Esophagus mucosa (tissue), 1 donor: ENCODE measurements at regions not wholly inside any gene's neighbourhood (a gene's known extent, or its start where the extent isn't known, plus 50 kb on each side); places are given as distances from the start of the nearest gene placed in this dataset.

Experiments used
- ATAC-seq: fragments of 200-7000 bp; cut with Tn5 transposase; one replicate; pipeline ENCODE4 v1.9.1; 2020
- donor health status: DM: yes; HTN: yes; CAD: no.

- peak; percentile 50 for ATAC-seq
Observed at GRCh38 chr11:122523846-122524805, 131.4 kb upstream of the UBASH3B start.

- ATAC-seq = no peak
Observed at GRCh38 chr11:122521626-122522025, 133.9 kb upstream of the UBASH3B start.

GRCh38 chr11:122517403-122518379 lies 137.8 kb upstream of the UBASH3B start:
- no peak for ATAC-seq

GRCh38 chr11:122516686-122517085 lies 138.8 kb upstream of the UBASH3B start:
- ATAC-seq = no peak

- ATAC-seq = no peak
Observed at GRCh38 chr11:122513997-122514396, 141.5 kb upstream of the UBASH3B start.

- ATAC-seq = no peak
Observed at GRCh38 chr11:122513328-122513727, 142.2 kb upstream of the UBASH3B start.

GRCh38 chr11:122512688-122513087 lies 142.8 kb upstream of the UBASH3B start:
- ATAC-seq = no peak

- no peak for ATAC-seq
Observed at GRCh38 chr11:122509899-122510298, 145.6 kb upstream of the UBASH3B start.

GRCh38 chr11:122509091-122509490 lies 146.4 kb upstream of the UBASH3B start:
- no peak for ATAC-seq

DNA sequence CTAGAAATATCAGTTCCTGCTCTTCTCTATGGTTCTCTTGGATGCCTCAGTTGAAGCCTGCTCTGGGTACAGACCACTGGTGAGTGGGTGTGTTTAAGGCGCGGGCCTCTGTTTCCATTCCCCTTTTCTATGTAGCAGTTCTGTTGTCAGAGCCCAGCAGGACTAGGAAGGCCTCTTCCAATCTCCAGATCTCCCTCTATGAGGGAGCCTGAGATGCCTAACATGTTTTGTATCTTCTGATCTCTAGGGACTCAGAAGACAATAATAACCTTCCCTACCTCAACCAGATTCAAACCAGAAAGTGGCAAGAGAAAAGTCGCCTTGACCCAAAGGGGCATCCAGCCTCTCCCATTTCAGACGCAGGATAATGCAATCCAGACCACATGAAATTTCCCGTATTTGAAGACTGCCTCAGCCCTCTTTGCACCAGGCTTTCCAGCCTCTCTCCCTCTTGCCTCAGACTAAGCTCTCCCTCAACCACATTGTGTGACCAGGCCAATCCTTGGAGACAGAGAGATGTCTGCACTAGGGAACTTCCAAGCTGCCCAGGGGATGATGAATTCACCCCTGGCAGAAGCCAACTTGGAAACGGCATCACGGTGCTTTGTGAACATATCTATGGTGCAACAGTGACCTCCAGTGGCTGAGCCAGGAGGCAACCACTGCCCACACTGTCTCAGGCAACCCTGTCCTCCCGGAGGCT lies 150.1 kb upstream of the UBASH3B start:
- peak; percentile 97 for ATAC-seq

GRCh38 chr11:122494221-122494620 lies 161.3 kb upstream of the UBASH3B start:
- no peak for ATAC-seq

GRCh38 chr11:122491509-122491908 lies 164.0 kb upstream of the UBASH3B start:
- peak; percentile 96 for ATAC-seq

DNA sequence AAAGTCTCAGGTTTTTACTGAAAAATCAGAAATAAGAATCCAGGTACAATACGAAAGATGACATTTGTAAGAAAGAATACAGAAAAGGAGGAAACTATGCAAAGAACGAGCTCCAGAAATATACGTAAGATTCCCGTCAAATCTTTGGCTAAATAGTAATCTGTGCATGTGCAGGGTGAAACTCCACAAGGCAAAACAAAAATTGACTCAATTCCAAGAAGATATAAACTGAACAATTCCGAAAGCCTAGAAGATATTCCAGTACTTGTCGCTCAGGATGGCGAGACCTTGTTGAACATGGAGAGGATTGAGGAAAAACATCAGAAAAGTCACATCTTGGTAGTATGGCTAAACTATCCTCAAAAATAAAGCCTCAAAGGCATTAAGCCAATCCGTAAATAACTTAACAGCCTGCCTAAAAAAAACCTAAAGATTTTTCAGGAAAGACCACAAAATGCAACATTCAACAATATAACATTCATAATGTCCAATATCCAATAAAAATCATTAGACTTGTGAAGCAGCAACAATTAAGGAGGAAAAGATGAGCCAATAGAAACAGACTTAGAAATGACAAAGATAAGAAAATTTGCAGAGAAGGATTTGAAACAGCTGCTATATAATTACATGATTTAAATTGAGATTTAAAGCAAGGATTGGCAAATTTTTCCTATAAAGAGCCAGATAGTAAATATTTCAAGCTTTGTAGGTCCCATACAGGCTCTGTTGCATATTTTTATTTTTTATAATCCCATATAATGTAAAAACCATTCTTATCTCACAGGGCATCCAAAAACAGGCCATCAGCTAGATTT lies 166.4 kb upstream of the UBASH3B start:
- ATAC-seq = no peak

DNA sequence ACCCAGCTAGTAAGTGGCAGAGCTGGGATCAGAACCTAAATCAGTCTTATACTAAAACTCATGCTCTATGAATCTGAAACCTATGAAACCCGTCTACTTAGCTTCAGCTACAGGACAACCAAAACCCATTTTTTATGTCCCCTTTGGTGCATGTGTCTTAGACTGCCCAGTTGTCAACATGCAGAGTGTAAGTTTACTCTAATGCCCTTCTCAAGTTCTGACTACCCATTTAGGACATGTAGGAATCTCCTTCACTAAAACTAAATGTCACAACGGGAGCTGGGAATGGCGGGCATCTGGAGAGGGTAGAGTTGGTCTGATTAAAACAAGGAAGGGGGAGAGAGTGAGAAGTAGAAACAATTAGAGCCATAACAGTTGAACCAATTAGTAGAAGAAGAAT lies 167.9 kb upstream of the UBASH3B start:
- no peak for ATAC-seq

GRCh38 chr11:122486793-122487495 lies 168.6 kb upstream of the UBASH3B start:
- ATAC-seq = no peak

DNA sequence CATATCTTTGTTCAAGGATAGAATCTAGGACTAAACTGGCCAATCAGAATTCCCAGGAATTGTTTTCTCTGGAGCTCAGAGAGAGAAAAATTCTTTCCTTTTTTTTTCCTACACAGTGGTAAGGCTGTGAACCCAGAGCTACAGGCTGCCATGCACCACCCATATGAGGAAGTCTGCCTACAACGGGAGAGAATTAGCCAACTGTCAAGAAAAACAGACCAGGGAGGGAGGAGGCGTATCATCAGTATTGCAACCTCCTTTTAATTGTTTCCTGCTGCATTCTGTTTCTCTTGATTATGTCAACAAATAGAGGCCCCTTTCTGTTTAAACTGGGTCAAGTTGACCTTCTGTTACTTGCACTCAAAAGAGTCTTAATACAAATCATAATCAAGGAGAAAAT lies 176.5 kb upstream of the UBASH3B start:
- ATAC-seq = no peak

DNA sequence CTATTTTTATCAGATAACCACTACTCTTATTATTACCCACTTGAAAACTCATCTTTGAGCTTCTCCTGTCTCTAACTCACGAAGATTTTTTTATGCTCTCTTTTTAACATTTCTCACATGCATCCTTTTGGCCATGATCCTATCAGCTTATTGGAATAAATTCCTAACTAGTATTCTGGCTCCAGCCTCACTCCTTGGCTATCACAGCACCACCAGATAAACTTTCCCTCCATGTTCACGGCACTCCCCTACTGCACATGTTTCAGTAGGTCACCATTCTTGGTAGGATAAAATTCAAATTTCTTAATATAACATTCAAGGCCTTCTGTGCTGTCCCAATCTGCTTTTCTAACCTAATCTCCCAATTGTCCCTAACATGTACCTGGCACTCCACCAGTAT lies 186.6 kb upstream of the UBASH3B start:
- no peak for ATAC-seq

- no peak for ATAC-seq
Observed at GRCh38 chr11:122463530-122463929, 192.0 kb upstream of the UBASH3B start.

DNA sequence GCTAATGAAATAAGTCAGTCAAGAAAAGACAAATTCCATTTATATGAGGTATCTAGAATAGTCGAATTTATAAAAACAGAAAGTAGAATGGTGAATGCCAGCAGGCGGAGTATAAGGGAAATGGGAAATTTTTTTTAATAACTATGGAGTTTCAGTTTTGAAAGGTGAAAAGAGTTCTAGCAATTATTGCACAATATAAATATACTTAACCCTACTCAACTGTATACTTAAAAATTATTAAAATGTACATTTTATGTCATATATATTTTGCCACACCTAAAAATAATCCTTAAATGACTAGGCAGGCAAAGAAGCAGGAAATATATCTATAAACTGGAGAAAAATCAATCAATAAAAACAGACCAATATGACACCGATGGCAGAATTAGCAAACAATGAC lies 196.5 kb upstream of the UBASH3B start:
- ATAC-seq = no peak

GRCh38 chr11:122453586-122453985 lies 201.9 kb upstream of the UBASH3B start:
- ATAC-seq = no peak

- ATAC-seq = no peak
Observed at GRCh38 chr11:122451911-122452310, 203.6 kb upstream of the UBASH3B start.
